Mesendoderm (in vitro differentiated cells): ENCODE measurements at regions not wholly inside any gene's neighbourhood (a gene's known extent, or its start where the extent isn't known, plus 50 kb on each side); places are given as distances from the start of the nearest gene placed in this dataset.

ENCODE experiments used
- DNase-seq: peaks from one replicate; pipeline ENCODE4 v3.0.0; 2013
- H2AK5ac ChIP-seq: 2 replicates; pipeline ENCODE4 v1.6.1; 2013; ENCODE audit warnings: low read length, inconsistent platforms
- H2BK120ac ChIP-seq: 2 replicates; pipeline ENCODE4 v1.6.1; 2013; ENCODE audit warnings: low read depth, mild to moderate bottlenecking, low read length, moderate library complexity, mixed read lengths
- H2BK15ac ChIP-seq: replicated peaks from 2 replicates; pipeline ENCODE4 v1.6.1; 2013; ENCODE audit warnings: low read depth, mild to moderate bottlenecking, moderate library complexity
- H2BK5ac ChIP-seq: 2 replicates; pipeline ENCODE4 v1.6.1; 2013; ENCODE audit warnings: low read length, inconsistent platforms
- H3K18ac ChIP-seq: 2 replicates; pipeline ENCODE4 v1.6.1; 2013; ENCODE audit warnings: mild to moderate bottlenecking, low read length, mixed read lengths
- H3K23ac ChIP-seq: one replicate; pipeline ENCODE4 v1.6.1; 2013; ENCODE audit warnings: low read length
- H3K27ac ChIP-seq: 2 replicates; pipeline ENCODE4 v1.5.1; 2013; ENCODE audit warnings: low read depth, mild to moderate bottlenecking, inconsistent platforms, low read length, moderate library complexity
- H3K27me3 ChIP-seq: 2 replicates; pipeline ENCODE4 v1.6.1; 2013; ENCODE audit warnings: low read length, control low read depth, mild to moderate bottlenecking, inconsistent platforms; ENCODE audit not compliant: insufficient read depth, poor library complexity
- H3K36me3 ChIP-seq: 2 replicates; pipeline ENCODE4 v1.6.1; 2013; ENCODE audit warnings: low read length, inconsistent platforms; ENCODE audit not compliant: control insufficient read depth, insufficient read depth
- H3K4ac ChIP-seq: one replicate; pipeline ENCODE4 v1.6.1; 2013; ENCODE audit warnings: low read depth, mild to moderate bottlenecking, low read length, moderate library complexity
- H3K4me1 ChIP-seq: 2 replicates; pipeline ENCODE4 v1.6.1; 2013; ENCODE audit warnings: low read depth, low read length, inconsistent platforms; ENCODE audit not compliant: control insufficient read depth
- H3K4me2 ChIP-seq: 2 replicates; pipeline ENCODE4 v1.6.1; 2013; ENCODE audit warnings: low read length
- H3K4me3 ChIP-seq: 2 replicates; pipeline ENCODE4 v1.5.1; 2013; ENCODE audit warnings: mild to moderate bottlenecking, low read length
- H3K56ac ChIP-seq: one replicate; pipeline ENCODE4 v1.6.1; 2013; ENCODE audit warnings: low read length
- H3K79me1 ChIP-seq: 2 replicates; pipeline ENCODE4 v1.6.1; 2013; ENCODE audit warnings: low read length, inconsistent platforms
- H3K79me2 ChIP-seq: 2 replicates; pipeline ENCODE4 v1.6.1; 2013; ENCODE audit warnings: mild to moderate bottlenecking, low read length; ENCODE audit not compliant: control insufficient read depth, insufficient read depth
- H3K9ac ChIP-seq: 2 replicates; pipeline ENCODE4 v1.6.1; 2013; ENCODE audit warnings: low read length, inconsistent platforms
- H4K5ac ChIP-seq: one replicate; pipeline ENCODE4 v1.6.1; 2013; ENCODE audit warnings: low read length
- H4K8ac ChIP-seq: one replicate; pipeline ENCODE4 v1.6.1; 2013; ENCODE audit warnings: low read depth, mild to moderate bottlenecking, control low read depth, low read length, moderate library complexity
- whole genome bisulfite sequencing: extraction: QIAGEN DNeasy Blood & Tissue Kit; methylation state at CpG from one replicate; pipeline ENCODE4 v1.1.7; 2013; ENCODE audit warnings: low lambda C conversion rate, missing lambda C conversion rate; ENCODE audit not compliant: insufficient coverage; ENCODE audit errors: extremely low coverage; 5-methylcytosine and 5-hydroxymethylcytosine counted together

DNA sequence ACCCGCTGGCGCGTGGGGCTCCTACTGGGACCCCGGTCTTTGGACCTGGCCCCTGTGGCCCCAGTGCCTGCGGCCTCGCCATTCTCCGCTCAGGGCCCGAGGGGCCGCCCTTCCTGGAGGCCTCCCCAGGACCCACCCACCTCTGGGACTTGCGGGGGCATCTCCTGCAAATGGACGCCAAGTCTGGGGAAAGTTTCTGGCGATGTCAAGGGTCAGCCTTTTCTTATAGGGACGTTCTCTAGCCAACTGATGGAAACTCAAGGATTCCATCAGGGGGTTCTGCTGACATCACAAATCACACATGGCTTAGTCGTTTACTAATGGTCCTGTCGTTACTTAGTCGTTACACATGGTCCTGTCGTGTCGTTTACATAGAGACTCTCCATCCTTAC lies 57.7 kb upstream of the RHOBTB1 start:
- Histone ChIP-seq H4K5ac (no peak overlapping the region), H3K27ac (no peak overlapping the region), H3K56ac (peak overlapping the region; percentile 79), H3K4me3 (peak overlapping the region; percentile 35), H3K18ac (no peak overlapping the region), H2BK15ac (no peak overlapping the region), H4K8ac (no peak overlapping the region), H3K4me2 (peak overlapping the region; percentile 50), H3K79me2 (no peaks in the 10 kb centered on the region), H3K4me1 (no peaks in the 10 kb centered on the region), H2BK120ac (no peak overlapping the region), H2BK5ac (no peak overlapping the region), H3K4ac (no peak overlapping the region), H3K27me3 (no peaks in the 10 kb centered on the region), H3K79me1 (no peaks in the 10 kb centered on the region), H3K9ac (peak overlapping the region; percentile 58), H3K23ac (peak overlapping the region; percentile 83), H3K36me3 (no peaks in the 10 kb centered on the region), H2AK5ac (no peak overlapping the region)
- no CpG with 5 or more reads among the region's 18 CpGs for WGBS
- DNase-seq: peak; percentile 23

DNA sequence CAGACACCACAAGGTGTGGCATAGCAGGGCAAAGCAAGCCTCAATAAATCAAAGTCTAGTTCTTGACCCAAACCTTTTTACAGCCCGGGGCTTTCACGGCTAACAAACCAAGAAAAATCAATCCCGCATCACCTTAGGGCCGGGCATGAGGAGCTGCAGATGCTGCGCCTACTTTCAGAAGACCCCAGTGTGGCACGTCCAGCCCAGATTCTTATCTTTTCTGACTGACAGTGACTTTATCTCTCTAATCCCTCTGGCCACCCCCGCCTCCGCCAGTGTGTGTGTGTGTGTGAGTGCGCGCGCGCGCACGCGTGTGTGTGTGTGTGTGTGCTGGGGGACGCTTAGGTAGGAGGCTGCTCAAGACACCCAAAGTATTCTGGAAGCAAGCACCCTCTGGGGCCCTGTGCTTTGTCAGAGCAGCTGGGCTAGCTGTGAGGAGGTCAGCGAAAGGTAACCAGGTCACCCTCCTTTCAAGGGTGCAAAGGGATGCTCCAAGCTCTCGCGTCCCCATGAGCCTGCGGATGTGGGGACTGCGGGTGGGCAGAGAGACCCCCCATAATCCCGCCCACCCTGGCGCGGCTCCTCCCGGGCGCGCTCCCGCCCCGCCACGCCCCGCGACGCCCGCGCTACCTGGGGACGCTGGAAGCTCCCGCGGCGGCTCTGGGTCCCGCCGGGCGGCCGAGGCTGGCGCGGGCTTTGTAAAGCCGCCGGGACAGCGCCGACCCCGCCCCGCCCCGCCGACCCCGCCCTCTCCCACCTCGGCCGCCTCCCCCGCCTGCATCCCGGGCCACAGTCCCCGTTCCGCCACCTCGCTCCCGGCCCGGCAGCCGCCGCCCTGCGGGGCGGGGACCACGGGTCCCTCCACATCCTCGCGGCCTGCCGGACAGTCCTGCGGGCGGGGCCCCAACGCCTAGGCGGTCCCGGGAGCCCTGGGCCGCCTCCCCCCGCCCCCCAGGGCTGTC lies 57.1 kb upstream of the RHOBTB1 start:
- Histone ChIP-seq H3K56ac (peak overlapping the region; percentile 79), H3K9ac (peak overlapping the region; percentile 58), H3K36me3 (no peaks in the 10 kb centered on the region), H3K27ac (no peak overlapping the region), H3K4me2 (peak overlapping the region; percentile 50), H4K8ac (no peak overlapping the region), H2BK5ac (no peak overlapping the region), H3K18ac (peak overlapping the region; percentile 20), H3K23ac (no peak overlapping the region), H2BK120ac (no peak overlapping the region), H3K4me3 (peak overlapping the region; percentile 35), H4K5ac (no peak overlapping the region), H3K4ac (no peak overlapping the region), H3K4me1 (no peaks in the 10 kb centered on the region), H2AK5ac (no peak overlapping the region), H3K79me1 (no peaks in the 10 kb centered on the region), H2BK15ac (no peak overlapping the region), H3K79me2 (no peaks in the 10 kb centered on the region), H3K27me3 (no peaks in the 10 kb centered on the region)
- no CpG with 5 or more reads among the region's 78 CpGs for WGBS
- DNase-seq: peak; percentile 70

- Histone ChIP-seq H3K27ac (no peak overlapping the region), H4K5ac (no peak overlapping the region), H3K4me3 (no peak overlapping the region), H3K27me3 (no peaks in the 10 kb centered on the region), H2BK5ac (no peak overlapping the region), H3K9ac (no peak overlapping the region), H2BK15ac (no peak overlapping the region), H2BK120ac (no peak overlapping the region), H3K36me3 (no peaks in the 10 kb centered on the region), H2AK5ac (no peak overlapping the region), H3K56ac (no peak overlapping the region), H3K23ac (no peak overlapping the region), H3K79me1 (no peaks in the 10 kb centered on the region), H3K4me1 (no peaks in the 10 kb centered on the region), H4K8ac (no peak overlapping the region), H3K18ac (no peak overlapping the region), H3K79me2 (no peaks in the 10 kb centered on the region), H3K4me2 (no peak overlapping the region), H3K4ac (no peak overlapping the region)
- no peak for DNase-seq
- no CpG with 5 or more reads among the region's 4 CpGs for WGBS
Observed at GRCh38 chr10:60998932-60999331, 54.9 kb upstream of the RHOBTB1 start.

DNA sequence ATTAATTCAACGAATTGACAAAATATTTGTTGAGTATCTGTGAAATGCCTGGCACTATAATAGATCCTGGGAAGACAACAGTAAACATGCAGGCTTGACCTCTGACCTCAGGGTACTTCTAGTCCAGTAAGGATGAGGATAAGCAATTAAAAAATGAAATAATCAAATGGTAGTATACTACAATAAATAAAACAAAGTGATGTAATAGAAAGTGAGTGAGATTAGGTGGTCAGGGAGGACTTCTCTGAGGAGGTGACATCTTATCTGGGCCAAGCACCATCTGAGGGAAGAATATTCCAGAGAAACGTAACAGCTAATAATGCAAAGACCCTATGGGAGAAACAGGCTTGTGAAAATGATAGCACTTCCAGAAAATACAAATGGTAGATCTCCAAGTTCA lies 50.1 kb upstream of the RHOBTB1 start:
- no peak overlapping the region for H2AK5ac ChIP-seq
- no peak overlapping the region for H3K56ac ChIP-seq
- no peak overlapping the region for H2BK15ac ChIP-seq
- no peaks in the 10 kb centered on the region for H3K27me3 ChIP-seq
- no peak overlapping the region for H3K23ac ChIP-seq
- H3K9ac ChIP-seq: no peak overlapping the region
- H2BK5ac ChIP-seq: no peak overlapping the region
- H3K79me2 ChIP-seq: no peaks in the 10 kb centered on the region
- no peak overlapping the region for H3K4me3 ChIP-seq
- H4K5ac ChIP-seq: no peak overlapping the region
- DNase-seq: no peak
- H2BK120ac ChIP-seq: no peak overlapping the region
- H3K36me3 ChIP-seq: no peaks in the 10 kb centered on the region
- no peaks in the 10 kb centered on the region for H3K79me1 ChIP-seq
- WGBS: no CpG with 5 or more reads among the region's 2 CpGs
- H3K18ac ChIP-seq: no peak overlapping the region
- no peak overlapping the region for H4K8ac ChIP-seq
- no peaks in the 10 kb centered on the region for H3K4me1 ChIP-seq
- no peak overlapping the region for H3K4ac ChIP-seq
- H3K27ac ChIP-seq: no peak overlapping the region
- H3K4me2 ChIP-seq: no peak overlapping the region
